GM03348 (cell line): ENCODE measurements at regions not wholly inside any gene's neighbourhood (a gene's known extent, or its start where the extent isn't known, plus 50 kb on each side); places are given as distances from the start of the nearest gene placed in this dataset.

Source experiments
- DNase-seq: peaks from one replicate; pipeline ENCODE4 v3.0.0; 2012; ENCODE audit warnings: low spot score

GRCh38 chr5:56459394-56460194 lies 226.5 kb upstream of the ANKRD55 start:
- no peak for DNase-seq

GRCh38 chr5:56457887-56458812 lies 225.0 kb upstream of the ANKRD55 start:
- peak; percentile 41 for DNase-seq

GRCh38 chr5:56456002-56456401 lies 222.9 kb upstream of the ANKRD55 start:
- DNase-seq: peak; percentile 64

- no peak for DNase-seq
Observed at GRCh38 chr5:56455417-56455816, 222.3 kb upstream of the ANKRD55 start.

GRCh38 chr5:56454219-56454862 lies 221.2 kb upstream of the ANKRD55 start:
- no peak for DNase-seq

GRCh38 chr5:56451742-56452141 lies 218.6 kb upstream of the ANKRD55 start:
- DNase-seq: no peak

- DNase-seq: no peak
Observed at GRCh38 chr5:56450766-56451165, 217.6 kb upstream of the ANKRD55 start.

- no peak for DNase-seq
Observed at GRCh38 chr5:56449071-56449640, 216.0 kb upstream of the ANKRD55 start.

GRCh38 chr5:56447656-56448055 lies 214.5 kb upstream of the ANKRD55 start:
- no peak for DNase-seq

GRCh38 chr5:56447232-56447631 lies 214.1 kb upstream of the ANKRD55 start:
- DNase-seq: no peak

GRCh38 chr5:56446728-56447127 lies 213.6 kb upstream of the ANKRD55 start:
- no peak for DNase-seq

GRCh38 chr5:56443826-56444225 lies 210.7 kb upstream of the ANKRD55 start:
- DNase-seq: no peak

GRCh38 chr5:56440871-56441740 lies 208.0 kb upstream of the ANKRD55 start:
- DNase-seq: peak; percentile 53

GRCh38 chr5:56434986-56435385 lies 201.9 kb upstream of the ANKRD55 start:
- no peak for DNase-seq

- no peak for DNase-seq
Observed at GRCh38 chr5:56433039-56433617, 200.0 kb upstream of the ANKRD55 start.

GRCh38 chr5:56432321-56432720 lies 199.2 kb upstream of the ANKRD55 start:
- DNase-seq: no peak

- DNase-seq: no peak
Observed at GRCh38 chr5:56430422-56430821, 197.3 kb upstream of the ANKRD55 start.

GRCh38 chr5:56429110-56429561 lies 196.0 kb upstream of the ANKRD55 start:
- no peak for DNase-seq

GRCh38 chr5:56426693-56427092 lies 193.6 kb upstream of the ANKRD55 start:
- no peak for DNase-seq

GRCh38 chr5:56422076-56422762 lies 189.1 kb upstream of the ANKRD55 start:
- DNase-seq: no peak
